Natural killer cell (primary cell): ENCODE measurements at regions not wholly inside any gene's neighbourhood (a gene's known extent, or its start where the extent isn't known, plus 50 kb on each side); places are given as distances from the start of the nearest gene placed in this dataset.
A peak's percentile ranks its signal among the peaks of the same experiment; 100 is the strongest.

Experiments used
- ATAC-seq, 3 donors: fragments of 150-1000 bp in 2 of 3; fragments of 200-7000 bp in 1 of 3; cut with Tn5 transposase; 1 replicate in 1 of 3; 2 replicates in 2 of 3; pipeline ENCODE4 v1.10.0; 2021; ENCODE audit warnings: mild to moderate bottlenecking in 2 of 3, moderate library complexity in 2 of 3
- DNase-seq, 2 donors: peaks; one replicate each; pipeline versions ENCODE4 v3.0.0 to v3.0.0-alpha.2; 2013 to 2021; ENCODE audit warnings: mixed read lengths in 1 of 2
- H3K27ac ChIP-seq: one replicate; pipeline ENCODE4 v1.5.1; 2013; ENCODE audit warnings: mild to moderate bottlenecking, low read length
- H3K27me3 ChIP-seq: one replicate; pipeline ENCODE4 v1.6.1; 2013; ENCODE audit warnings: low read length; ENCODE audit not compliant: control insufficient read depth, insufficient read depth
- H3K36me3 ChIP-seq: one replicate; pipeline ENCODE4 v1.6.1; 2013; ENCODE audit warnings: low read length; ENCODE audit not compliant: control insufficient read depth, insufficient read depth
- H3K4me1 ChIP-seq: one replicate; pipeline ENCODE4 v1.6.1; 2013; ENCODE audit warnings: low read length; ENCODE audit not compliant: control insufficient read depth, insufficient read depth
- H3K4me3 ChIP-seq: one replicate; pipeline ENCODE4 v1.5.1; 2013; ENCODE audit warnings: low read length
- H3K9me3 ChIP-seq: one replicate; pipeline ENCODE4 v1.6.1; 2013; ENCODE audit warnings: low read length; ENCODE audit not compliant: control insufficient read depth, insufficient read depth
- H3K27ac Mint-ChIP-seq, 2 donors: one replicate each; pipeline ENCODE4 v1.8.0; 2022; ENCODE audit warnings: mild to moderate bottlenecking in 2 of 2, mixed read lengths in 2 of 2, moderate library complexity in 1 of 2
- H3K27me3 Mint-ChIP-seq, 2 donors: one replicate each; pipeline ENCODE4 v1.8.0; 2022; ENCODE audit warnings: low read depth in 2 of 2, mixed read lengths in 2 of 2
- H3K36me3 Mint-ChIP-seq: one replicate; pipeline ENCODE4 v1.8.0; 2022; ENCODE audit warnings: mixed read lengths
- H3K4me1 Mint-ChIP-seq, 2 donors: one replicate each; pipeline ENCODE4 v1.8.0; 2022; ENCODE audit warnings: mixed read lengths in 2 of 2
- H3K4me3 Mint-ChIP-seq: one replicate; pipeline ENCODE4 v1.8.0; 2022; ENCODE audit warnings: mild to moderate bottlenecking, moderate library complexity, mixed read lengths
- H3K9me3 Mint-ChIP-seq, 2 donors: one replicate each; pipeline ENCODE4 v1.8.0; 2022; ENCODE audit warnings: mixed read lengths in 2 of 2
- CTCF ChIP-seq: fragments of 200-600 bp; IDR thresholded peaks from one replicate; pipeline ENCODE4 v1.8.0; 2022; ENCODE audit warnings: antibody characterized with exemption
- WGBS: methylation state at CpG from one replicate; pipeline ENCODE4 v1.1.7; 2013; ENCODE audit warnings: missing lambda C conversion rate; ENCODE audit not compliant: insufficient coverage; 5-methylcytosine and 5-hydroxymethylcytosine counted together
- intact Hi-C: fragments of 100-400 bp; cut with micrococcal nuclease; formaldehyde crosslinking; loops from one replicate; pipeline ENCODE4 v1.14.2; 2022

- ATAC-seq = no peak
- intact Hi-C loops = no loop called here
- H3K4me1 ChIP-seq = no peaks in the 10 kb centered on the region
- Mint-ChIP-seq H3K36me3 (no peaks in the 10 kb centered on the region), H3K4me3 (no peak overlapping the region), H3K27ac (no peak overlapping the region), H3K4me1 (no peaks in the 10 kb centered on the region), H3K27me3 (peaks cover 6 to 11% of the 10 kb centered on the region in 2 donors), H3K9me3 (no peaks in the 10 kb centered on the region)
- H3K36me3 ChIP-seq = no peaks in the 10 kb centered on the region
- no peaks in the 10 kb centered on the region for H3K27me3 ChIP-seq
- no peak overlapping the region for H3K4me3 ChIP-seq
- DNase-seq = no peak
- H3K27ac ChIP-seq = no peak overlapping the region
- WGBS = 97% methylated on average over 2 of the region's 4 CpGs
- no peaks in the 10 kb centered on the region for H3K9me3 ChIP-seq
- TF ChIP-seq CTCF = no peak
Measured at GRCh38 chr17:62149961-62150360, 84.9 kb upstream of the MED13 start.

- H3K36me3 Mint-ChIP-seq = no peaks in the 10 kb centered on the region
- intact Hi-C loops = no loop called here
Measured at GRCh38 chr17:62147284-62147683, 82.2 kb upstream of the MED13 start.

DNA sequence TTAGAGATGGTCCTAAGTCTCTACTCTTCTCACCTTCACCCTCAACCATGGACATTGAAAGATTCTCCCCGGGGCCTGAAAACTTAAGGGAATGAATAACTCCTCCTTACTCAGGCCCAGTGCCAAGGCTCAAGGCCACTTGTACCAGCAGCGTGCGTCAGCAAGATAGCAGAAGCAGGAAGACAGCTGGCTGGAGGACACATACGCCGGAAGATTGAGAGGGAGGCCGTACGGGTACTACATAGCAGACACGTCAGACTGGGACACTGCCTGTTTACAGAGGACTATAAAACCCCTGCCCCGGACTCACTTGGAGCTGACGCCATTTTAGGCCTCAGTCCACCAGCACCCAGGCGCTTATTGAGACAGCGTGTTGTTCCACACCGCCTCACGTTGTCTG lies 75.8 kb upstream of the MED13 start:
- 92% methylated on average over 14 of the region's 14 CpGs for WGBS

More at GRCh38 chr17:62147284-62147683, 82.2 kb upstream of the MED13 start:
- no peaks in the 10 kb centered on the region for H3K4me1 Mint-ChIP-seq
- H3K27ac ChIP-seq = no peak overlapping the region
- no peaks in the 10 kb centered on the region for H3K4me1 ChIP-seq
- DNase-seq (no peak), ATAC-seq (no peak)
- peaks cover 6 to 10% of the 10 kb centered on the region in 2 donors for H3K27me3 Mint-ChIP-seq
- WGBS = 100% methylated on average over 1 of the region's 4 CpGs
- no peak for TF ChIP-seq CTCF
- H3K9me3 Mint-ChIP-seq = no peaks in the 10 kb centered on the region
- no peaks in the 10 kb centered on the region for H3K36me3 ChIP-seq
- no peak overlapping the region for H3K4me3 Mint-ChIP-seq
- H3K27me3 ChIP-seq = no peaks in the 10 kb centered on the region
- H3K4me3 ChIP-seq = no peak overlapping the region
- no peak overlapping the region for H3K27ac Mint-ChIP-seq
- no peaks in the 10 kb centered on the region for H3K9me3 ChIP-seq

More for the DNA sequence above, 75.8 kb upstream of the MED13 start:
- no peaks in the 10 kb centered on the region for H3K9me3 Mint-ChIP-seq
- intact Hi-C loops = no loop called here
- DNase-seq (no peak), ATAC-seq (no peak)
- Histone ChIP-seq H3K27ac (no peak overlapping the region), H3K4me3 (no peak overlapping the region), H3K9me3 (no peaks in the 10 kb centered on the region), H3K27me3 (no peaks in the 10 kb centered on the region), H3K36me3 (no peaks in the 10 kb centered on the region), H3K4me1 (peaks cover 4% of the 10 kb centered on the region)
- peaks cover 7% of the 10 kb centered on the region for H3K36me3 Mint-ChIP-seq
- H3K27ac Mint-ChIP-seq = no peak overlapping the region
- H3K4me1 Mint-ChIP-seq = no peaks in the 10 kb centered on the region
- H3K27me3 Mint-ChIP-seq = peaks cover 24 to 38% of the 10 kb centered on the region in 2 donors
- TF ChIP-seq CTCF = no peak
- peak overlapping the region; percentile 25 for H3K4me3 Mint-ChIP-seq
